ENCODE measurements at regions not wholly inside any gene's neighbourhood (a gene's known extent, or its start where the extent isn't known, plus 50 kb on each side); places are given as distances from the start of the nearest gene placed in this dataset.

DNA sequence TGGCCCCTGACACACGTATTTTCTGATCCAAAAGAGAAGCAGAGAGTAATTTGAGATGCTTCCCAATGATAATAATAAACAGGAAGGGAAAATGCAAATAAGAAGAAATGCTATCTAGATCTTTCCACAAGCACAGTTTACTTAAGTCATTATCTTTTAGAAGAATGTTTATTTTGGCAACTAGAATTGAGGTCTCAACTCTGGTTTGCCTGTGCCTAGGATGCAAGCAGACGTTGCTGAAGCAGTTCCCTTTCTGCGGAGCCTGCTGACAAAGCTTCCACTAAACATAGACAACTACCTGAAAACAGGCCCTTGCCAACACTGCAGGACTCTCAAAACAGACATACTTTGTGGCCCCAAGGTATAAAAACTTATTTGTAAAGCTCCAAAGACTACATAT lies 315.8 kb upstream of the POM121L12 start:
- Histone ChIP-seq H4K91ac (ENCODE audit: insufficient read depth, low read depth, low read length) (no peak overlapping the region), H3K4me3 (ENCODE audit: insufficient read depth, low read depth, low read length) (no peak overlapping the region), H3K4me1 (ENCODE audit: control insufficient read depth, insufficient read depth, low read length) (no peaks in the 10 kb centered on the region), H3K27me3 (ENCODE audit: control insufficient read depth, insufficient read depth, low read length) (no peaks in the 10 kb centered on the region), H3K79me1 (ENCODE audit: low read depth in 1 of 2, low read length in 2 of 2) (no peaks in the 10 kb centered on the region), H4K20me1 (ENCODE audit: insufficient read depth, low read length) (no peaks in the 10 kb centered on the region), H3K14ac (replicated peaks; ENCODE audit: low read depth, low read length) (no peak overlapping the region), H2BK20ac (ENCODE audit: low read depth, low read length) (no peak overlapping the region), H2BK5ac (ENCODE audit: low read depth, low read length, poor library complexity, severe bottlenecking) (no peak overlapping the region), H3K4me2 (ENCODE audit: low read depth, low read length) (no peak overlapping the region), H2BK120ac (ENCODE audit: low read depth, low read length) (no peak overlapping the region), H3K23ac (ENCODE audit: low read depth, low read length) (no peak overlapping the region), H3K18ac (ENCODE audit: low read depth, low read length) (no peak overlapping the region), H4K5ac (ENCODE audit: low read depth, low read length) (no peak overlapping the region), H2BK15ac (ENCODE audit: low read depth, low read length) (no peak overlapping the region), H2AK9ac (replicated peaks; ENCODE audit: low read depth, low read length, poor library complexity) (no peak overlapping the region), H3K9me1 (ENCODE audit: insufficient read depth, low read length) (no peaks in the 10 kb centered on the region), H3K9me3 (ENCODE audit: control insufficient read depth, insufficient read depth, low read length) (peaks cover 2% of the 10 kb centered on the region; the same call in 1 of the 2 replicates), H4K8ac (ENCODE audit: low read depth in 2 of 2, low read length in 2 of 2) (no peak overlapping the region), H3K9ac (ENCODE audit: low read depth, low read length) (no peak overlapping the region), H3K36me3 (ENCODE audit: control insufficient read depth, insufficient read depth, low read length) (no peaks in the 10 kb centered on the region), H3K56ac (ENCODE audit: extremely low read depth, insufficient read depth, low read length) (no peak overlapping the region), H2AK5ac (ENCODE audit: low read depth, low read length) (no peak overlapping the region), H3K27ac (ENCODE audit: insufficient read depth, low read length) (no peak overlapping the region), H3K4ac (ENCODE audit: low read depth, low read length) (no peak overlapping the region), H2AFZ (replicated peaks; ENCODE audit: low read length, poor library complexity) (no peak overlapping the region)
- ChIA-PET POLR2A (ENCODE audit: unreplicated experiment) (no interaction called here), CTCF (no interaction called here)
- ATAC-seq (ENCODE audit: low read depth) (no peak), DNase-seq (no peak)
- no CpG with 5 or more reads among the region's 3 CpGs for WGBS, 2 experiments (ENCODE audit: extremely low coverage in 2 of 2, insufficient read length in 1 of 2)
- intact Hi-C loops (cut with micrococcal nuclease) (no loop called here), dilution Hi-C loops (cut with HindIII; ENCODE audit: low sequenced_read_pairs, unreplicated experiment) (no loop called here), in situ Hi-C loops (cut with MboI; ENCODE audit: low sequenced_read_pairs) (no loop called here)
- no TSS peak for BruUV-seq (replicated peaks)
- TF ChIP-seq MAFK (IDR thresholded peaks at IDR 0.05; ENCODE audit: low read depth, low read length) (no peak), NFE2L2 (IDR thresholded peaks at IDR 0.05; ENCODE audit: low read depth, low read length) (no peak), BHLHE40 (IDR thresholded peaks at IDR 0.05; ENCODE audit: low read depth, low read length) (no peak), RFX5 (IDR thresholded peaks at IDR 0.05; ENCODE audit: low read depth, low read length) (no peak), CEBPB (IDR thresholded peaks at IDR 0.05; ENCODE audit: low read depth, low read length) (no peak), CHD1 (IDR thresholded peaks at IDR 0.05; ENCODE audit: low read depth, low read length) (no peak), FOS (IDR thresholded peaks at IDR 0.05; ENCODE audit: low read depth, low read length) (no peak), MXI1 (IDR thresholded peaks at IDR 0.05; ENCODE audit: borderline replicate concordance, low read depth, low read length) (no peak), SMC3 (IDR thresholded peaks at IDR 0.05; ENCODE audit: low read depth, low read length) (no peak)
- TF ChIP-seq, protein P1, sequence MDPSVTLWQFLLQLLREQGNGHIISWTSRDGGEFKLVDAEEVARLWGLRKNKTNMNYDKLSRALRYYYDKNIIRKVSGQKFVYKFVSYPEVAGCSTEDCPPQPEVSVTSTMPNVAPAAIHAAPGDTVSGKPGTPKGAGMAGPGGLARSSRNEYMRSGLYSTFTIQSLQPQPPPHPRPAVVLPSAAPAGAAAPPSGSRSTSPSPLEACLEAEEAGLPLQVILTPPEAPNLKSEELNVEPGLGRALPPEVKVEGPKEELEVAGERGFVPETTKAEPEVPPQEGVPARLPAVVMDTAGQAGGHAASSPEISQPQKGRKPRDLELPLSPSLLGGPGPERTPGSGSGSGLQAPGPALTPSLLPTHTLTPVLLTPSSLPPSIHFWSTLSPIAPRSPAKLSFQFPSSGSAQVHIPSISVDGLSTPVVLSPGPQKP (IDR thresholded peaks at IDR 0.05; ENCODE audit: borderline replicate concordance, low read depth, low read length): no peak
- TF ChIP-seq, protein P2, sequence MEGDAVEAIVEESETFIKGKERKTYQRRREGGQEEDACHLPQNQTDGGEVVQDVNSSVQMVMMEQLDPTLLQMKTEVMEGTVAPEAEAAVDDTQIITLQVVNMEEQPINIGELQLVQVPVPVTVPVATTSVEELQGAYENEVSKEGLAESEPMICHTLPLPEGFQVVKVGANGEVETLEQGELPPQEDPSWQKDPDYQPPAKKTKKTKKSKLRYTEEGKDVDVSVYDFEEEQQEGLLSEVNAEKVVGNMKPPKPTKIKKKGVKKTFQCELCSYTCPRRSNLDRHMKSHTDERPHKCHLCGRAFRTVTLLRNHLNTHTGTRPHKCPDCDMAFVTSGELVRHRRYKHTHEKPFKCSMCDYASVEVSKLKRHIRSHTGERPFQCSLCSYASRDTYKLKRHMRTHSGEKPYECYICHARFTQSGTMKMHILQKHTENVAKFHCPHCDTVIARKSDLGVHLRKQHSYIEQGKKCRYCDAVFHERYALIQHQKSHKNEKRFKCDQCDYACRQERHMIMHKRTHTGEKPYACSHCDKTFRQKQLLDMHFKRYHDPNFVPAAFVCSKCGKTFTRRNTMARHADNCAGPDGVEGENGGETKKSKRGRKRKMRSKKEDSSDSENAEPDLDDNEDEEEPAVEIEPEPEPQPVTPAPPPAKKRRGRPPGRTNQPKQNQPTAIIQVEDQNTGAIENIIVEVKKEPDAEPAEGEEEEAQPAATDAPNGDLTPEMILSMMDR (conservative IDR thresholded peaks at IDR 0.05; ENCODE audit: low read depth, low read length): no peak
